SK-N-MC (cell line): ENCODE measurements at regions not wholly inside any gene's neighbourhood (a gene's known extent, or its start where the extent isn't known, plus 50 kb on each side); places are given as distances from the start of the nearest gene placed in this dataset.

Source experiments
- EZH2 ChIP-seq: fragments of 200-600 bp; sonication (generic); IDR thresholded peaks from one replicate; pipeline ENCODE4 v1.6.1; 2017; ENCODE audit warnings: antibody characterized with exemption
- FOXP2 ChIP-seq: optimal IDR thresholded peaks from 2 replicates; pipeline ENCODE3; 2011; ENCODE audit warnings: mild to moderate bottlenecking, moderate library complexity; ENCODE audit not compliant: insufficient read depth; ENCODE audit errors: extremely low read length, control extremely low read depth
- POLR2AphosphoS5 ChIP-seq: IDR thresholded peaks from 2 replicates; pipeline ENCODE4 v1.6.1; 2012; ENCODE audit warnings: mild to moderate bottlenecking, low read depth, low read length, borderline replicate concordance

- no peak for TF ChIP-seq POLR2AphosphoS5
- TF ChIP-seq EZH2: no peak
- no peak for TF ChIP-seq FOXP2
Measured at GRCh38 chr1:182295697-182296096, 95.9 kb downstream of the GLUL start.
